Liver (tissue), 3 donors: ENCODE measurements at regions not wholly inside any gene's neighbourhood (a gene's known extent, or its start where the extent isn't known, plus 50 kb on each side); places are given as distances from the start of the nearest gene placed in this dataset.

Source experiments
- CTCF ChIP-seq: fragments of 150-350 bp; IDR thresholded peaks from 2 replicates; pipeline ENCODE4 v1.5.1; 2017; ENCODE audit warnings: improper control_type of control experiment, low read depth, low read length; ENCODE audit not compliant: missing input control
- EGR1 ChIP-seq, 2 donors: IDR thresholded peaks; 2 replicates each; pipeline ENCODE4 v1.6.1; 2016 to 2018; ENCODE audit warnings: antibody characterized with exemption in 2 of 2, low read depth in 2 of 2
- GABPA ChIP-seq, 2 donors: IDR thresholded peaks in 1 of 2; conservative IDR thresholded peaks in 1 of 2; 2 replicates each; pipeline ENCODE4 v1.6.1; 2016; ENCODE audit warnings: antibody characterized with exemption in 2 of 2, mild to moderate bottlenecking in 1 of 2, moderate library complexity in 1 of 2
- JUND ChIP-seq, 2 donors: IDR thresholded peaks; 2 replicates each; pipeline ENCODE4 v1.6.1; 2016; ENCODE audit warnings: antibody characterized with exemption in 2 of 2
- MAX ChIP-seq: IDR thresholded peaks from 2 replicates; pipeline ENCODE4 v1.6.1; 2016; ENCODE audit warnings: antibody characterized with exemption
- RAD21 ChIP-seq, 2 donors: IDR thresholded peaks; 2 replicates each; pipeline ENCODE4 v1.6.1; 2016; ENCODE audit warnings: antibody characterized with exemption in 2 of 2, mild to moderate bottlenecking in 2 of 2
- REST ChIP-seq: IDR thresholded peaks from 2 replicates; pipeline ENCODE4 v1.6.1; 2016; ENCODE audit warnings: antibody characterized with exemption, mild to moderate bottlenecking
- RXRA ChIP-seq, 2 donors: IDR thresholded peaks; 2 replicates each; pipeline ENCODE4 v1.6.1; 2017 to 2018; ENCODE audit warnings: antibody characterized with exemption in 2 of 2, mild to moderate bottlenecking in 1 of 2
- SP1 ChIP-seq: IDR thresholded peaks from 2 replicates; pipeline ENCODE4 v1.6.1; 2018; ENCODE audit warnings: antibody characterized with exemption, mild to moderate bottlenecking
- TAF1 ChIP-seq: conservative IDR thresholded peaks from 2 replicates; pipeline ENCODE4 v1.6.1; 2016; ENCODE audit warnings: antibody characterized with exemption, mild to moderate bottlenecking
- donor health status: healthy.
- donor health status: healthy.

DNA sequence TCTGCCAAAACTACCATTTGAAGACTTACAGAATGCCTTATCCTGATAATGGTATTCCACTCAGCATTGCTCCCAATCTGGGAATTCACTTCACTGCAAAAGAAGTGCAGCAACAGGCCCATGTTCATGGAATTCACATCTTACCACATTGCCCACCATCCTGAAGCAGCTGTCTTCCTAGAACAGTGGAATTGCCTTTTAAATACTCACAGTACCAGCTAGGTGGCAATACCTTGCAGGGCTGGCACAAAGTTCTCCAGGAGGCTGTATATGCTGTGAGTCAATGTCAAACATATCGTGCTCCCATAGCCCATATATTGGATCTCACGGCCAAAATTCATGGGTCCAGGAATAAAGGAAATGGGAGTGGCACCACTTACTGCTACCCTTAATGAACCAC, 83.8 kb upstream of the PLEKHG7 start:
- TF ChIP-seq CTCF (no peak), TAF1 (no peak), MAX (no peak), REST (no peak), JUND (IDR thresholded peaks at IDR 0.05) (no peak), EGR1 (IDR thresholded peaks at IDR 0.05; ENCODE audit: low read depth in 2 of 2) (no peak), RXRA (IDR thresholded peaks at IDR 0.05) (no peak), RAD21 (IDR thresholded peaks at IDR 0.05) (no peak), GABPA (IDR thresholded peaks at IDR 0.05 in 1 of 2, conservative IDR thresholded peaks at IDR 0.05 in 1 of 2) (no peak), SP1 (no peak)
